Trophoblast cell (in vitro differentiated cells and primary cell): ENCODE measurements at regions not wholly inside any gene's neighbourhood (a gene's known extent, or its start where the extent isn't known, plus 50 kb on each side); places are given as distances from the start of the nearest gene placed in this dataset.

ENCODE experiments used
- DNase-seq, 2 donors: peaks; one replicate each; pipeline ENCODE4 v3.0.0-alpha.2; 2016
- H2AFZ ChIP-seq: 2 replicates; pipeline ENCODE4 v1.6.1; 2013; ENCODE audit warnings: low read length, moderate library complexity, mild to moderate bottlenecking; ENCODE audit not compliant: insufficient read depth, poor library complexity
- H2AK5ac ChIP-seq: 2 replicates; pipeline ENCODE4 v1.6.1; 2013; ENCODE audit warnings: mild to moderate bottlenecking, low read length
- H2BK120ac ChIP-seq: 2 replicates; pipeline ENCODE4 v1.6.1; 2013; ENCODE audit warnings: low read length, mild to moderate bottlenecking, moderate library complexity; ENCODE audit not compliant: insufficient read depth, poor library complexity
- H2BK12ac ChIP-seq: 2 replicates; pipeline ENCODE4 v1.6.1; 2013; ENCODE audit warnings: mild to moderate bottlenecking, low read length, moderate library complexity
- H2BK5ac ChIP-seq: 2 replicates; pipeline ENCODE4 v1.6.1; 2013; ENCODE audit warnings: low read length, low read depth, moderate library complexity, mild to moderate bottlenecking; ENCODE audit not compliant: poor library complexity
- H3K14ac ChIP-seq: 2 replicates; pipeline ENCODE4 v1.6.1; 2013; ENCODE audit warnings: mild to moderate bottlenecking, low read length
- H3K18ac ChIP-seq: 2 replicates; pipeline ENCODE4 v1.6.1; 2013; ENCODE audit warnings: mild to moderate bottlenecking, low read length
- H3K23ac ChIP-seq: 2 replicates; pipeline ENCODE4 v1.6.1; 2013; ENCODE audit warnings: low read length
- H3K27ac ChIP-seq: 2 replicates; pipeline ENCODE4 v1.5.1; 2013; ENCODE audit warnings: low read depth, mild to moderate bottlenecking, inconsistent platforms, low read length, moderate library complexity
- H3K27me3 ChIP-seq: 2 replicates; pipeline ENCODE4 v1.6.1; 2013; ENCODE audit warnings: inconsistent platforms, mild to moderate bottlenecking, low read length, moderate library complexity; ENCODE audit not compliant: insufficient read depth
- H3K36me3 ChIP-seq, 2 experiments: 1 replicate in 1 of 2; 2 replicates in 1 of 2; pipeline ENCODE4 v1.6.1; 2013; ENCODE audit warnings: low read length in 2 of 2, mild to moderate bottlenecking in 2 of 2, moderate library complexity in 1 of 2; ENCODE audit not compliant: insufficient read depth in 2 of 2, control insufficient read depth in 1 of 2
- H3K4ac ChIP-seq: 2 replicates; pipeline ENCODE4 v1.6.1; 2013; ENCODE audit warnings: low read depth, mild to moderate bottlenecking, low read length, moderate library complexity
- H3K4me1 ChIP-seq, 2 experiments: 1 replicate in 1 of 2; 2 replicates in 1 of 2; pipeline ENCODE4 v1.6.1; 2013; ENCODE audit warnings: low read length in 2 of 2, mild to moderate bottlenecking in 2 of 2, moderate library complexity in 1 of 2; ENCODE audit not compliant: insufficient read depth in 2 of 2, control insufficient read depth in 1 of 2
- H3K4me2 ChIP-seq: 2 replicates; pipeline ENCODE4 v1.6.1; 2013; ENCODE audit warnings: inconsistent platforms, mild to moderate bottlenecking, low read length, moderate library complexity
- H3K4me3 ChIP-seq: 2 replicates; pipeline ENCODE4 v1.5.1; 2013; ENCODE audit warnings: mild to moderate bottlenecking, low read depth, low read length, inconsistent platforms
- H3K79me1 ChIP-seq: one replicate; pipeline ENCODE4 v1.6.1; 2013; ENCODE audit warnings: low read length
- H3K79me2 ChIP-seq: 2 replicates; pipeline ENCODE4 v1.6.1; 2013; ENCODE audit warnings: low read length, mild to moderate bottlenecking; ENCODE audit not compliant: control insufficient read depth, insufficient read depth, poor library complexity
- H3K9ac ChIP-seq: 2 replicates; pipeline ENCODE4 v1.6.1; 2013; ENCODE audit warnings: mild to moderate bottlenecking, low read length
- H3K9me3 ChIP-seq: 2 replicates; pipeline ENCODE4 v1.6.1; 2013; ENCODE audit warnings: low read depth, mild to moderate bottlenecking, control low read depth, inconsistent platforms, low read length; ENCODE audit not compliant: insufficient read depth
- H4K12ac ChIP-seq: 2 replicates; pipeline ENCODE4 v1.6.1; 2013; ENCODE audit warnings: low read depth, mild to moderate bottlenecking, low read length, moderate library complexity
- H4K8ac ChIP-seq: 2 replicates; pipeline ENCODE4 v1.6.1; 2013; ENCODE audit warnings: low read depth, mild to moderate bottlenecking, low read length, moderate library complexity
- H4K91ac ChIP-seq: one replicate; pipeline ENCODE4 v1.6.1; 2013; ENCODE audit warnings: low read depth, mild to moderate bottlenecking, low read length, moderate library complexity
- WGBS: extraction: QIAGEN DNeasy Blood & Tissue Kit; methylation state at CpG from one replicate; pipeline ENCODE4 v1.1.7; 2013; ENCODE audit warnings: missing lambda C conversion rate; ENCODE audit not compliant: insufficient read length, insufficient coverage; ENCODE audit errors: extremely low coverage; 5-methylcytosine and 5-hydroxymethylcytosine counted together

DNA sequence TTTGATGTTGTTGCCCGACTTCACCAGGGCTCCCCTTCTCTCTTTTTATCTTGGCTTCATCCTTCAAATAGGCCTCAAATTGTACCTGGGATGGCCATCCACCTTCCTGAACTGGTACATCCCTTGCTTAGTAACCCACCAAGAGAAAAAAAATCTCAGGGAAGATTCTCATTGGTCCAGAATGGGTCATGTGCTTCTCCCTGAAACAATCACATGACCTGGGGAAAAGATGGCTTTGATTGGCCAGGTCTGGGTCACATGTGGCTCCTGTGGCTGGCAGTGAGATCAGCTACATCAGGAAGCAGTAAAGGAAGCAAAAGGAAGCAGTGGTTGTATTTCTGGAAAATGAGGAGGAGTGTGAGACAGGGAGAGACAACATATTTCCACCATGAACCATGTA lies 540.2 kb downstream of the MIAT start:
- H3K18ac ChIP-seq, result no peak overlapping the region
- H3K9ac ChIP-seq, result no peak overlapping the region
- no peak overlapping the region for H3K4ac ChIP-seq
- H3K27me3 ChIP-seq, result no peaks in the 10 kb centered on the region
- no peaks in the 10 kb centered on the region for H3K9me3 ChIP-seq
- H3K79me2 ChIP-seq, result no peaks in the 10 kb centered on the region
- no peak for DNase-seq
- no peak overlapping the region for H2BK5ac ChIP-seq
- H3K23ac ChIP-seq, result no peak overlapping the region
- H3K4me2 ChIP-seq, result no peak overlapping the region
- H3K79me1 ChIP-seq, result peaks cover 5% of the 10 kb centered on the region
- H3K4me3 ChIP-seq, result no peak overlapping the region
- no peak overlapping the region for H4K8ac ChIP-seq
- no peak overlapping the region for H4K91ac ChIP-seq
- H2AK5ac ChIP-seq, result no peak overlapping the region
- H3K36me3 ChIP-seq, result no peaks in the 10 kb centered on the region
- H3K27ac ChIP-seq, result no peak overlapping the region
- WGBS, result no CpG with 5 or more reads among the region's 1 CpG
- no peak overlapping the region for H2BK120ac ChIP-seq
- no peak overlapping the region for H4K12ac ChIP-seq
- peaks cover 6 to 7% of the 10 kb centered on the region in 2 experiments for H3K4me1 ChIP-seq
- H2BK12ac ChIP-seq, result no peak overlapping the region
- no peak overlapping the region for H2AFZ ChIP-seq
- no peak overlapping the region for H3K14ac ChIP-seq

- Histone ChIP-seq H2AK5ac (no peak overlapping the region), H3K27me3 (no peaks in the 10 kb centered on the region), H2BK120ac (no peak overlapping the region), H3K79me2 (no peaks in the 10 kb centered on the region), H3K9ac (no peak overlapping the region), H3K4me3 (no peak overlapping the region), H3K79me1 (peaks cover 7% of the 10 kb centered on the region), H3K36me3 (no peaks in the 10 kb centered on the region), H4K12ac (no peak overlapping the region), H4K8ac (no peak overlapping the region), H3K9me3 (no peaks in the 10 kb centered on the region), H3K14ac (no peak overlapping the region), H2AFZ (no peak overlapping the region), H3K18ac (no peak overlapping the region), H3K4ac (no peak overlapping the region), H3K27ac (no peak overlapping the region), H3K4me1 (peaks cover 4 to 9% of the 10 kb centered on the region in 2 experiments), H2BK5ac (no peak overlapping the region), H3K23ac (no peak overlapping the region), H2BK12ac (no peak overlapping the region), H4K91ac (no peak overlapping the region), H3K4me2 (no peak overlapping the region)
- DNase-seq, result no peak
These were observed 541.2 kb downstream of the MIAT start for GRCh38 chr22:27198518-27199035.

- Histone ChIP-seq H2BK120ac (no peak overlapping the region), H3K14ac (no peak overlapping the region), H3K4me2 (no peak overlapping the region), H3K27ac (no peak overlapping the region), H2AK5ac (no peak overlapping the region), H3K27me3 (no peaks in the 10 kb centered on the region), H3K23ac (no peak overlapping the region), H3K4me3 (no peak overlapping the region), H3K9me3 (no peaks in the 10 kb centered on the region), H3K79me2 (no peaks in the 10 kb centered on the region), H3K4me1 (peaks cover 4 to 9% of the 10 kb centered on the region in 2 experiments), H2BK12ac (no peak overlapping the region), H4K12ac (no peak overlapping the region), H3K18ac (no peak overlapping the region), H3K9ac (no peak overlapping the region), H4K91ac (no peak overlapping the region), H3K79me1 (peaks cover 7% of the 10 kb centered on the region), H2BK5ac (no peak overlapping the region), H4K8ac (no peak overlapping the region), H2AFZ (no peak overlapping the region), H3K36me3 (no peaks in the 10 kb centered on the region), H3K4ac (no peak overlapping the region)
- DNase-seq, result no peak
- WGBS, result 100% methylated on average over 1 of the region's 2 CpGs
These were observed 542.0 kb downstream of the MIAT start for GRCh38 chr22:27199354-27199753.

DNA sequence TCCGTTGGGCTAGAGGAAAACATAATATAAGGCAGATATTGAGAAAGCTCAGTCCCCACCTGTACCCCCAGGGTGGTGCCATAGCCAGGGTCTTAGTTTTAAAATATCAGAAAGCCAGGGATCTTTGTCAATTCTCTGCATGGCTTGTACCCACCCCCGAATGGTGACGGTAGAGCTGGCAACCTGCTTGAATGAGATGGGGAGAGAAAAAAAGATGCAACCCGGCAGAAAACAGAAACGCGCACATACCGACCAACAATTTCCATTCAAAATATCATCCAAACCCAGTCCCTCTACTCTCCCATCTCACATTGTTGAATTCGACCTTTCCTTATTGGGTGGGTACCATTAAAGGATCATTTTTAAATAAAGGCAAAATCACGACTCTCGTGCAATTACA lies 543.9 kb downstream of the MIAT start:
- Histone ChIP-seq H3K4ac (no peak overlapping the region), H3K4me1 (peaks cover 4 to 12% of the 10 kb centered on the region in 2 experiments), H3K14ac (no peak overlapping the region), H3K23ac (no peak overlapping the region), H2BK120ac (no peak overlapping the region), H2AK5ac (no peak overlapping the region), H4K8ac (no peak overlapping the region), H3K27me3 (no peaks in the 10 kb centered on the region), H3K4me2 (no peak overlapping the region), H3K27ac (no peak overlapping the region), H4K91ac (no peak overlapping the region), H2BK12ac (no peak overlapping the region), H3K79me1 (peaks cover 7% of the 10 kb centered on the region), H2AFZ (no peak overlapping the region), H3K18ac (no peak overlapping the region), H2BK5ac (no peak overlapping the region), H3K4me3 (no peak overlapping the region), H3K9me3 (no peaks in the 10 kb centered on the region), H3K9ac (no peak overlapping the region), H4K12ac (no peak overlapping the region), H3K79me2 (no peaks in the 10 kb centered on the region), H3K36me3 (no peaks in the 10 kb centered on the region)
- DNase-seq, result no peak
- WGBS, result 100% methylated on average over 1 of the region's 10 CpGs
